ENCODE measurements at regions not wholly inside any gene's neighbourhood (a gene's known extent, or its start where the extent isn't known, plus 50 kb on each side); places are given as distances from the start of the nearest gene placed in this dataset.
"Not testable (repeated sequence)": the region's sequence is repeated elsewhere in the genome, so short reads cannot be mapped to it uniquely, and the experiment has no call there.

DNA sequence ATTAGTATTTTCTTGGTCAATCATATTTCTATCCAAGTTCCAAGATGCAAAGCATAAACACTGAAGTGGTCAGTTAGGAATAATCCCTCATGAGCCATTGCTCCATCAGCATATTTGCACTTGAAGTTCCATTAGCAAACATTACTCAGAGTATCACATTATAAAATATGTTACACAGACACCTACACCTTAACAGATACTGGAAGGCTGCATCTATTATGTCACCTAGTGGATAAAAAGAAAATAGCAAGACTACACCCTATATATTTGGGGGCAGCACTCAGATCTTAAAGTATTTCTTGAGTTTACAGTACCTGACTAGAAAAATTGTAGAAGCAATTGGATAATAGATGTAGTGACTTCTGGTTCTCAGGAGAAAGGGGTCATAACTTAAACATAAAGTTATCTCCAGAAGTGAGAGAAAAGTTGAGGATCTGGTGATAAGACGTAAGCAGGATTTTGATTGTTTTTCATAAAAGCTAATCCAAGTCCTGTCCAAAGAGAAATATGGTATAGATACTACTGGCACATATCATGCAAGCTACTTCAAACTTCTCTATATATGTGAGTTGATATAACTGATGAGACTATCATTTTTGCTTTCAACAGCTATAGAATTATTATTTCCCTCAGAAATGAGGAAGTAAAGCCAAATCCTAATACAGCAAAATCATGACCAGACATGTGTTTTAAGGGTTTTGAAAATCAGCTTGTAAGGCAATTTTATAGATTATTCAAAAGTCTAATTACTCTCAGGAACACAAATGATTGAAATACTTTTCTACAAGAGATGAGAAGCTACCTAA is 422.2 kb downstream of the GBE1 start:
- Histone ChIP-seq H3K9me2 (ENCODE audit: insufficient read depth) (no peaks in the 10 kb centered on the region), H3K27me3 (replicated peaks; ENCODE audit: insufficient read depth) (no peaks in the 10 kb centered on the region), H3K9me3 (ENCODE audit: low read depth) (no peaks in the 10 kb centered on the region), H3K4me1 (ENCODE audit: insufficient read depth) (no peaks in the 10 kb centered on the region), H3K27ac (no peak overlapping the region), H4K20me1 (ENCODE audit: insufficient read depth) (no peaks in the 10 kb centered on the region), H3K9ac (no peak overlapping the region), H3K36me3 (ENCODE audit: low read depth) (no peaks in the 10 kb centered on the region), H3K4me2 (ENCODE audit: unreplicated experiment) (no peak overlapping the region), H3F3A (ENCODE audit: insufficient read depth) (no peaks in the 10 kb centered on the region), H2AFZ (peak overlapping the region; percentile 3; the same call in 1 of the 2 replicates), H3K4me3 (no peak overlapping the region), H3K79me2 (ENCODE audit: insufficient read depth) (no peaks in the 10 kb centered on the region)
- peak; percentile 38 for DNase-seq
- TF ChIP-seq EZH2phosphoT487 (IDR thresholded peaks at IDR 0.05; ENCODE audit: insufficient read depth, low read depth) (no peak), EZH2 (IDR thresholded peaks at IDR 0.05; ENCODE audit: insufficient read depth, poor library complexity, severe bottlenecking) (no peak)
- 90 to 91% methylated on average over 1 of the region's 1 CpG for WGBS, 2 experiments (ENCODE audit: low coverage in 1 of 2, low lambda C conversion rate in 2 of 2, missing lambda C conversion rate in 2 of 2)
- in situ Hi-C loops (cut with MboI), result no loop called here

DNA sequence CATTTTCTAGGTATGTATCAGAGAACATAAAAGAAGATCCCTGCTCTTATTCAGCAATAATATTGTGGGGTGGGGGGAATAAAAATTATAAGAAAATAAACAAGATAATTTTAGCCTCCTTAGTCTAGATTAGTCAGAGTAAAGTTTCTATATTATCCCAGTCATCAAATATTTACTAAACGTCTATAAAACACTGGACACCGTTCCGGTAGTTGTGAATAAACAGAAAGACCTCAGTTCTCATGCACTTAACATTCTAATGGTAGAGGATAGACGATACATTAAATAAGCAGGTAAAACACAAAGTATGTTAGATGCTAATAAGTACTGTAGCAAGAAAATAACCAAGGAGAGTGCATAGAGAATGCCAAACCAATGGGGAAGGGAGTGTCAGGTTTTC is 425.0 kb downstream of the GBE1 start:
- no peaks in the 10 kb centered on the region for H3K36me3 ChIP-seq (ENCODE audit: low read depth)

DNA sequence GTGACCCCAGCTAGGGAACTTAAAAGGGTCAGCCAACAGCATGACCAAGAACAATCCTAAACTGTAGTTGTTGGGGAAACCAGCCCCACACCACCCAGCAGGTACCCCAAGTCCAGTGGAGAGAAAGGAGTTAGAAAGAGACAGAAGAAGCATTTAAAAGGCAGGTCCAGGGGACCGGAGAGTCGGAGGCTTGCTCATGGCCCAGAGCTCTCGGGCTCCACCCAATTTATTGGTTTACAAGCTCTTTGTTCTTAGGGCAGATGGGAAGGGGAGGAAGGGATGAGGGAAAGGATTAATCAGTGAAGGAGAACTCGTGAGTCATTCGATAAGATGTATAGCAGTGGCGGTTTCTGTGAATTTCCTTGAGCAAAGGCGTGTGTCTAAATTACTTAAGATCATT is 431.6 kb downstream of the GBE1 start:
- H3K36me3 ChIP-seq (ENCODE audit: low read depth); H3K27ac ChIP-seq; H3K4me3 ChIP-seq; H3K27me3 ChIP-seq (replicated peaks; ENCODE audit: insufficient read depth); in situ Hi-C loops (cut with MboI); H3K9ac ChIP-seq; H2AFZ ChIP-seq; H3K9me3 ChIP-seq (ENCODE audit: low read depth); H3K9me2 ChIP-seq (ENCODE audit: insufficient read depth); H3K4me2 ChIP-seq (ENCODE audit: unreplicated experiment); H3K79me2 ChIP-seq (ENCODE audit: insufficient read depth); H3F3A ChIP-seq (ENCODE audit: insufficient read depth); H4K20me1 ChIP-seq (ENCODE audit: insufficient read depth); H3K4me1 ChIP-seq (ENCODE audit: insufficient read depth); DNase-seq: not testable (repeated sequence)
- WGBS, 2 experiments (ENCODE audit: low coverage in 1 of 2, low lambda C conversion rate in 2 of 2, missing lambda C conversion rate in 2 of 2), result 70 to 71% methylated on average over 7 of the region's 7 CpGs

More for the DNA sequence above, 425.0 kb downstream of the GBE1 start:
- 74 to 78% methylated on average over 4 of the region's 4 CpGs for WGBS, 2 experiments (ENCODE audit: low coverage in 1 of 2, low lambda C conversion rate in 2 of 2, missing lambda C conversion rate in 2 of 2)
- Histone ChIP-seq H3K79me2 (ENCODE audit: insufficient read depth) (no peaks in the 10 kb centered on the region), H3K9me3 (ENCODE audit: low read depth) (no peaks in the 10 kb centered on the region), H3F3A (ENCODE audit: insufficient read depth) (no peaks in the 10 kb centered on the region), H3K9me2 (ENCODE audit: insufficient read depth) (no peaks in the 10 kb centered on the region), H3K4me2 (ENCODE audit: unreplicated experiment) (no peak overlapping the region), H3K27me3 (replicated peaks; ENCODE audit: insufficient read depth) (no peaks in the 10 kb centered on the region), H2AFZ (no peak overlapping the region), H3K27ac (no peak overlapping the region), H3K9ac (no peak overlapping the region), H3K4me1 (ENCODE audit: insufficient read depth) (no peaks in the 10 kb centered on the region), H3K4me3 (no peak overlapping the region), H4K20me1 (ENCODE audit: insufficient read depth) (no peaks in the 10 kb centered on the region)
- DNase-seq, result no peak
- in situ Hi-C loops (cut with MboI), result no loop called here
- no peak for TF ChIP-seq EZH2phosphoT487 (IDR thresholded peaks at IDR 0.05; ENCODE audit: insufficient read depth, low read depth)
- TF ChIP-seq EZH2 (IDR thresholded peaks at IDR 0.05; ENCODE audit: insufficient read depth, poor library complexity, severe bottlenecking), result no peak

DNA sequence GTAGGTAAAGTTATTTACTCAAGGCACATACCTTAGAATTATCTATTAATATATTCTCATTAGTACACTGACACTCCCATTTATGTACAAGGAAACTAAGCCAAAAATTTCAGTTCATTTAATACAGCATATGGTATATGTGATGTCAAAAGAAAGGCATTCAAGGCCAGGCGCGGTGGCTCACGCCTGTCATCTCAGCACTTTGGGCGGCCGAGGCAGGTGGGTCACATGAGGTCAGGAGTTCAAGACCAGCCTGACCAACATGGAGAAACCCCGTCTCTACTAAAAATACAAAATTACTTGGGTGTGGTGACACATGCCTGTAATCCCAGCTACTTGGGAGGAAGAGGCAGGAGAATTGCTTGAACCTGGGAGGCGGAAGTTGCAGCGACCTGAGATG is 435.2 kb downstream of the GBE1 start:
- no peak overlapping the region for H3K4me3 ChIP-seq
- no peak overlapping the region for H3K4me2 ChIP-seq (ENCODE audit: unreplicated experiment)
- TF ChIP-seq EZH2phosphoT487 (IDR thresholded peaks at IDR 0.05; ENCODE audit: insufficient read depth, low read depth) (no peak), EZH2 (IDR thresholded peaks at IDR 0.05; ENCODE audit: insufficient read depth, poor library complexity, severe bottlenecking) (no peak)
- no peak overlapping the region for H2AFZ ChIP-seq
- no peaks in the 10 kb centered on the region for H3K36me3 ChIP-seq (ENCODE audit: low read depth)
- no peaks in the 10 kb centered on the region for H3F3A ChIP-seq (ENCODE audit: insufficient read depth)
- no peaks in the 10 kb centered on the region for H4K20me1 ChIP-seq (ENCODE audit: insufficient read depth)
- H3K9me3 ChIP-seq (ENCODE audit: low read depth), result no peaks in the 10 kb centered on the region
- in situ Hi-C loops (cut with MboI), result no loop called here
- no peak overlapping the region for H3K9ac ChIP-seq
- H3K79me2 ChIP-seq (ENCODE audit: insufficient read depth), result no peaks in the 10 kb centered on the region
- DNase-seq, result no peak
- no peaks in the 10 kb centered on the region for H3K4me1 ChIP-seq (ENCODE audit: insufficient read depth)
- no peak overlapping the region for H3K27ac ChIP-seq
- H3K9me2 ChIP-seq (ENCODE audit: insufficient read depth), result no peaks in the 10 kb centered on the region
- H3K27me3 ChIP-seq (replicated peaks; ENCODE audit: insufficient read depth), result no peaks in the 10 kb centered on the region
- 82 to 88% methylated on average over 8 of the region's 8 CpGs for WGBS, 2 experiments (ENCODE audit: low coverage in 1 of 2, low lambda C conversion rate in 2 of 2, missing lambda C conversion rate in 2 of 2)

DNA sequence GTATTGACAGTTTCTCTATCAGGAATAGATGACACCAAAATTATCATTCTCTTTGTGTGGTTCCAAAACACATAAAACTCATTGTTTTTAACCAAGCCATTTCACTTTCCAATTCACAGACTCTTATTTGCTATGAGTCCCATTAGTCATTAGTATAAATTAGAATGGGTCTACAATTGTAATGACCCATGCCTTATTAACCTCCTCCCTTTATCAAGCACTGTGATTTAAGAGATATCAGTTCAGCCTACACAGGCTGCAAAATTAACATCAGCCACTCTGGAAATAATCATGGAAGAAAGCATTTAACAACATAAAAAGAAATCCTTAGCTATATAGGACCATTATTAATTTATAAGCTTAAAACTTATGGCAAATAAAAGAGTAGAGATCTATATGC is 440.6 kb downstream of the GBE1 start:
- no peaks in the 10 kb centered on the region for H3K27me3 ChIP-seq (replicated peaks; ENCODE audit: insufficient read depth)
- H4K20me1 ChIP-seq (ENCODE audit: insufficient read depth), result no peaks in the 10 kb centered on the region
- H3K9ac ChIP-seq, result no peak overlapping the region
- no peak overlapping the region for H3K27ac ChIP-seq
- no peak overlapping the region for H3K4me3 ChIP-seq
- no peaks in the 10 kb centered on the region for H3K36me3 ChIP-seq (ENCODE audit: low read depth)
- in situ Hi-C loops (cut with MboI), result no loop called here
- no peak overlapping the region for H2AFZ ChIP-seq
- H3K9me3 ChIP-seq (ENCODE audit: low read depth), result no peaks in the 10 kb centered on the region
- no peaks in the 10 kb centered on the region for H3F3A ChIP-seq (ENCODE audit: insufficient read depth)
- no peak for TF ChIP-seq EZH2 (IDR thresholded peaks at IDR 0.05; ENCODE audit: insufficient read depth, poor library complexity, severe bottlenecking)
- TF ChIP-seq EZH2phosphoT487 (IDR thresholded peaks at IDR 0.05; ENCODE audit: insufficient read depth, low read depth), result no peak
- H3K4me1 ChIP-seq (ENCODE audit: insufficient read depth), result no peaks in the 10 kb centered on the region
- no peak for DNase-seq
- no peaks in the 10 kb centered on the region for H3K9me2 ChIP-seq (ENCODE audit: insufficient read depth)
- H3K79me2 ChIP-seq (ENCODE audit: insufficient read depth), result no peaks in the 10 kb centered on the region
- no peak overlapping the region for H3K4me2 ChIP-seq (ENCODE audit: unreplicated experiment)
